SIG-M5 treated with dmso at 0.1 percent for 504 hours (cell line): ENCODE measurements at regions not wholly inside any gene's neighbourhood (a gene's known extent, or its start where the extent isn't known, plus 50 kb on each side); places are given as distances from the start of the nearest gene placed in this dataset.
"Not testable (repeated sequence)": the region's sequence is repeated elsewhere in the genome, so short reads cannot be mapped to it uniquely, and the experiment has no call there.

Source experiments
- DNase-seq: peaks from one replicate; lab custom pipeline; 2025; ENCODE audit not compliant: unreplicated experiment; lab: John Stamatoyannopoulos, UW

- no peak for DNase-seq
These were observed 996.2 kb upstream of the FANCL start for GRCh38 chr2:59237311-59237710.

GRCh38 chr2:59236723-59237122, 995.6 kb upstream of the FANCL start:
- no peak for DNase-seq

DNA sequence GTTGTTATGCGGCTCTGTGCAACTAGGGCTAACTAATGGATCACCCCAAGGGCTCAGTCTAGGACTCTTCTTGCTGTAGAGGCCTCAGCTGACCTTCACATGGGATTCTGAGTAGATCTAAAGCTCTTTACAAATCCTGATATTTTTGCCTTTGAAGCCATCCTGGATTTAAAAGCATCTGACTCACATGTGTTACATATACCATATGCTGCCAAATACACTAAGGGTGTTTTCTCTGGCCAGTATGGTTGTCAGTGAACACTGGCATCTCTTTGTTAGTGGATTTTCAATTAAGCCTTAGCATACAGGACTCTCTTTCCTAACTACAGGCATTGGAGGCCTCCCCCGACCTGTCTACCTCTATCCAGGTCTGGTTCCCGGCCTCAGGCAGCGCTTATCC, 992.8 kb upstream of the FANCL start:
- no peak for DNase-seq

- no peak for DNase-seq
These were observed 992.3 kb upstream of the FANCL start for GRCh38 chr2:59233448-59233847.

GRCh38 chr2:59232394-59233165, 991.5 kb upstream of the FANCL start:
- peak; percentile 2 for DNase-seq

DNA sequence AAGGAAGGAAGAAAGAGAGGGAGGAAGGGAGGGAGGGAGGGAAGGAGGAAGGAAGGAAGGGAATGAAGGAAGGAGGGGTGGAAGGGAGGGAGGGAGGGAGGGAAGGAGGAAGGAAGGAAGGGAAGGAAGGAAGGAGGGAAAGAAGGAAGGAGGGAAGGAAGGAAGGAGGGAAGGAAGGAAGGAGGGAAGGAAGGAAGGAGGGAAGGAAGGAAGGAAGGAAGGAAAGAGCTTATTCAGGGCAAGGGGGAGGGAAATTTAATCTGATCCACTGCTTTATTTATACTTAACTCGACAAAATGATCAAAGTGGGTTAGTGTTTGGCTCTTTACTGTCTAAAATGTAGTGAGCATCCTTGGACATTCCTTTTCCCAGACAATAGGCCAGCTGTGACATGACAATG, 985.2 kb upstream of the FANCL start:
- not testable (repeated sequence) for DNase-seq

- DNase-seq, result no peak
These were observed 982.6 kb upstream of the FANCL start for GRCh38 chr2:59223742-59224141.

GRCh38 chr2:59217360-59217759, 976.2 kb upstream of the FANCL start:
- no peak for DNase-seq

DNA sequence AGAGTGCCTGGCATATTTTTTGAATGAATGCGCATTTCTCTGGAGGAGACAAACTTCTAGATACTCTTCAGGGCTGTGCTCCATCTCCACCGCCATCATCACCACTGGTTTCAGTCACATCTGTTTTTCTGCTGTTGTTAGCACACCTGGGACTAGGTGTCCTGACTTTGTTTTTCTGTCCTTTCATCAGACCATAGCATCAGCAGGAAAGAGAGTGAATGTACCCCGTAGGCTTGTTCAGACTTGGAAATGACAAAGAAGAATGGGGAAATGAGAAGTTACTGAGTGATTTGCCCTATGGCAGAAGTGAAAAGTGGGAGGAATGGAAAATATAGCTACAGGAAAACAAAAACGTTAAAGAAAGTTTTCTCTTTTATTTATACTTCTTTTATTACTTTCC, 965.2 kb upstream of the FANCL start:
- DNase-seq, result no peak

DNA sequence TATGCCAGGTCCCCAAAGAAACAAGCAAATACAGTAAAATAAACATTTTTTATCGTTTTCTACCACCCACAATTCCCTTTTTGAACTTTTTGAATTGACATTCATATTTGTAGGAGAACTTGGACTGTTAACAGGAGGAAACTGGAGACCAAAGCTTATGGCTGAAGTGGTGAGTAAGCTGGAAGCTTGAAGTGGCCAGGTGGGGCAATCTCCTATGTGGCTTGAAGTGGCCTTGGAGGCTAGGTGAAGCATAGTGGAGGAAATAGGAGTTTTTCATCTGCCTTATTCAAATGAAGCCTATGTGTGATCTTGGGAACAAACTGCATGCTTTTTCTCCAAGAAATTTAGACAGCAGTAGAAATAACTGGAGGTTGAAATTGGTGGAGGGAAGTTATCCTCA, 962.9 kb upstream of the FANCL start:
- DNase-seq, result no peak

DNA sequence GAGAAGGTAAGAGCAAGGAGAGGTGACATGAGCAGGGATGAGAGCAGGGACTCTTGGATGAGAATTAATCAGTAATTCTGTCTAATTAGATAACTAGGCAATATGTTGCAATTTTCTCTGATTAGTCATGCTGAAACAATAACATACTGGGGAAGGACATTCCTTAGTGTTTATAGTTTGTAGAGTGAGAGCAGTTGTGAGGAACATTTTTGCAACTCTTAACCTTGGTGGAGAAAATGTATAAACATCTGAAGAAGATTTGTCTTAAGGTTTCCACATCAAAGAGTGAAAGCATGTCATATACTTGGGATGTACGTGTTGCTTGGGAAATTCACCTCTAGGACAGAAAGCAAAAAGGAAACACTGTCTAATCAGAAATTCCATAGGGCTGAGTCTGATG, 955.4 kb upstream of the FANCL start:
- no peak for DNase-seq

- no peak for DNase-seq
These were observed 954.7 kb upstream of the FANCL start for GRCh38 chr2:59195851-59196250.

- DNase-seq, result no peak
These were observed 950.7 kb upstream of the FANCL start for GRCh38 chr2:59191781-59192180.

DNA sequence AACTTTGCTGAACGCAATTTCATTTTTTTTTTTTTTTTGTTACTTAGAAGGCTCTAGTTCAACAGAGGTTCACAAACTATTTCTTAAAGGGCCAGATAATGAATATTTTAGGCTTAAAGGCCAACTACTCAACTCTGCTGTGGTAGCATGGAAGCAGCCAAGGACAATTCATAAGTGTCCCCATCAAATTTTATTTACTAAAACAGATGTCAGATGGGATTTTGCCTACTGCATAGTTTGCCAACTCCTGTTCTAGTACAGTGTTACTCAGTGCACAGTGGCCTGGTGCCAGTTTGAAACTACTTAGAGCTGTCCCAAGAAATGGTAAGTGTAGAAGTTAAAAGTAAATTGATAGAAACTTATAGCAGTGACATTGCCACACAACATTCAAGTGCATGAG, 949.4 kb upstream of the FANCL start:
- DNase-seq, result no peak

DNA sequence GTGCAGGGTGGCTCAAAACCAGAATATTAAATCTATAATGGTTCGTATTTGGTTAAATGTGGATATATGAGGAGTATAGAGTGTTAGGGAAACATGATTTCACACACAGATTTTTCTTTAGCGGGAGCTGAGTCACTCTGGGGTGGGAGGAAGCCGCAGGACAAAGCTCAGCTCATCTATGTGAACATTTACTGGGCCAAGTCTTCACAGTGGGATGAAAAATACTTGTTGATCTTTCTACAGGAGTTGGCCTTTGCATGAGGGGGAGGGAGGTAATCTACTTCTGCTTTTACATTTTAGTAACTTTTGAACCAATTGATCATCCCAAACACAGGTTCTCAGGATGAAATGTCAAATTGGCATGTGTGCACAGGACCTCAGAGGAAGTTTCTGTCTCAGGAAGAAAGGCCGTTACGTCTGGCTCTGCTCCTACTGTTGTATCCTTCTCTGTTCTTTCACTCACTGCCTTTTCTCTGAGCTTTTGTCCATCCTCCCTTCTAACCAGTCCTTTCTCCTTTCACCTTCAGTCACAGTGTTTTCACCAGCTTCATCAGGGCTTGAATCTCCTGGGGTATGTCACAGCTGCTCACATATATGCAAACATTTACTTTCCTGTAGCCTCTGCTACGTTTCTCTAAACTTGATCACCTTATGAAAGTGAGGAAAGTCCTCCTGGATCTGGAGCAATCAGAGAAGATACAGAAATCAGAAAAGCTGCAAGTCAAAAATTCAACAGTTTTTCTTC, 943.3 kb upstream of the FANCL start:
- DNase-seq, result no peak

- DNase-seq, result no peak
These were observed 941.9 kb upstream of the FANCL start for GRCh38 chr2:59183070-59183469.

GRCh38 chr2:59182249-59182648, 941.1 kb upstream of the FANCL start:
- DNase-seq, result no peak

DNA sequence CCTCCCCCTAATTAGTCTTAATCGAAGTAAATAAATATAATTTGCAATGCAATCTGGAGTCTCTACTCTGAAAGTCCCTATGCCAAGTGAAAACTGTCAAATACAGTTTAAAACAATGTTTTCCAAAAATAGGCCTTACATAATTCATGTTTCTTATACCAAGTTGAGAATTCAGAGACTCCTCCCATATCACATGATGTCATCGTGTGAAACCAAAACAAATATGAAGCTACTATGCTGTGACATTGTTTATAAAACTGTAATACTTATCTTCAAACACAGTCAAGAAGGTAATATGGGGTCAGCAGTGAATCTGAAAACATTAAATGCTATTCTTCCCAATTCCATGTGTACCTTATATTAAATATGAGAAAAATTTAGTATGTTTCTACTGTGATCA, 940.2 kb upstream of the FANCL start:
- DNase-seq, result no peak

- DNase-seq, result no peak
These were observed 939.5 kb upstream of the FANCL start for GRCh38 chr2:59180621-59181020.

DNA sequence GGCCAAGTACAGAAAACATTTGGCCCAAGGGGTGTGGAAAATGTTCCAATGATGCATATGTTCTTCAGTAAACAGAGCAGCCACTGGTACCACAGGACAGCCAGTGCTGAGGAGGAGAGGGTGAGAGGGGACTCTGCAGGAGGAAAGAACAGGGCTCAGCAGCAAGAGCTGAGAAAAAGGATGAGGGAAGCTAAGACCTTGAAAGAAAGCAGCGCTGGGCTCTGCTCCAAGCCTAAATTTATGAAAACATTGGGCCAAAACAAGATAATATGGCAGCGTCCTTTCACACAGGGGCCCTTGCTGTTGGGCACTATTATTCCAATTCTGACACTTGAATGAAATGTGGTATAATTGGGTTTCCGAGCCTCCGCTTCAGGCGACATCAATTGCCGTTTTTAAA, 939.0 kb upstream of the FANCL start:
- no peak for DNase-seq

GRCh38 chr2:59177748-59178147, 936.6 kb upstream of the FANCL start:
- no peak for DNase-seq

DNA sequence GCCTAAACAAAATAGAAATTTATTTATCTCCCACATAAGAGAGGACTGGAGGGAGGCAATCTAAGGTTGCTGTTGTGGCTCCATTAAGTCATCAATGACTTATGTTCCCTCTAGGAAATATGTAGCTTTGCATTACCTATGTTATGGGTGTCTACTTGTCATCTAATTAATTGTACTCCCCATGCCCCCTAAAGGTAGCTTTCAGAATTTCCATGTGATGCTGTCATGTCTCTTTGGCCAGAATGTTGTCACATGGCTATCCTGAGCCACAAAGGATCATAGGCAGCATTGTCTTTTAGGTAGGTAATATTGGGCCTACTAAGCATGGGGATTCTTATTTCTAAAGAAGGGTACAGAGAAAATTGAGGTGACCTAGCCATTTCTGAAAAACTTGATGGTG, 935.6 kb upstream of the FANCL start:
- no peak for DNase-seq
